ENCODE measurements at regions not wholly inside any gene's neighbourhood (a gene's known extent, or its start where the extent isn't known, plus 50 kb on each side); places are given as distances from the start of the nearest gene placed in this dataset.
"Not testable (repeated sequence)": the region's sequence is repeated elsewhere in the genome, so short reads cannot be mapped to it uniquely, and the experiment has no call there.

DNA sequence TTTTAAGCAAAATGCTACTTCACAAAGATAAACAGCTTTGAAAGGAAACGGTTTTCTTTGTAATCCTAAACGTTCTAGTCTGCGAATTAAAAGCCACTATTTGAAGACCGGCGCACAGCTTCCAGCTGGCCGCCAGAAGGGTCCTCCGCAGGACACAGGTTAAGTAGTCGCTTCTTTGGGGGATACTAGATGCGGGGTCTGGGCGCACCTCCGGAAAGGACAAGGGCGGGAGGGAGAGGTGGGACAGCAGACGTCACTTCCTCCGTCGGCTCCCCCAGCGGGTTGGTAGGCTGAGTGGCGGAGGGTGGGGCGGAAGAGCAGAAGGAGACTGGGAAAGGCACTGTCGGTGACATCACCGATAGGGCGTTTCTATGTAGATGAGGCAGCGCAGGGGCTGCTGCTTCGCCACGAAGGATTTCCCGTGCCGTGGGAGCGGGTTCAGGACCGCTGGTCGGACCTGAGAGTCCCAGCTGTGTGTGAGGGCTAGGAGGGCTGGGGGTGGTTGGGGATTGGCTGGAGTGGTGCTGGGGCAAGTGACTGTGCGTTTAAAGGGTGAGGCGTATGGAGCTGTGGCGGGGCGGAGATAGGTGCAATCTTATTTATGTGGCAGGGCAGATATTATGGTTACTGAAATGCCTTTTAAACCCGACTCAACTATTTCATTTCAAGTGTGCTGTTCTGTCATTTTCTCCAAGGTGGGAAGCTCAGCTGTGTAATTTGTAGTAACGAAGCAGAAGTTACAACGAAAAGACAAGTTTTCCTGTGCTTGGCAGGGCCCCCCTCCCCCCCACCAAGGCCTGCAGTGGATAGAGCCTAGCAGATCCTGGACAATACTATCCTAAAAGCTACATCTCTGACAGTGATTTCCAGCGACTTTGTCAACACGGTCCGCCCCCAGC is 158.3 kb upstream of the NOTCH2NLA start:
- H3K4me2 ChIP-seq (ENCODE audit: insufficient read depth, low read length): peak overlapping the region; percentile 70
- intact Hi-C loops (cut with micrococcal nuclease): not testable (repeated sequence)

GRCh38 chr1:146381196-146381595 is 152.4 kb upstream of the NOTCH2NLA start:
- H3K27me3 ChIP-seq (ENCODE audit: control insufficient read depth in 2 of 2, insufficient read depth in 2 of 2, low read length in 2 of 2); H3K4me1 ChIP-seq (ENCODE audit: control insufficient read depth, extremely low read depth, insufficient read depth, low read length); H3K9me3 ChIP-seq (replicated peaks; ENCODE audit: control insufficient read depth, insufficient read depth, low read length); CTCF ChIA-PET; H3K9ac ChIP-seq (replicated peaks; ENCODE audit: extremely low read depth, insufficient read depth, low read length); H3K9me1 ChIP-seq (replicated peaks; ENCODE audit: control insufficient read depth, extremely low read depth, insufficient read depth, low read length); H3K4me3 ChIP-seq (replicated peaks in 1 of 3; ENCODE audit: insufficient read depth in 1 of 3, low read depth in 1 of 3, low read length in 3 of 3); BruUV-seq (replicated peaks); dilution Hi-C loops (cut with MboI; ENCODE audit: extremely low pct_ligation_motif_present, low sequenced_read_pairs); H4K20me1 ChIP-seq (replicated peaks; ENCODE audit: control insufficient read depth, extremely low read depth, insufficient read depth, low read length); intact Hi-C loops (cut with micrococcal nuclease); H3K36me3 ChIP-seq (ENCODE audit: control insufficient read depth in 2 of 2, extremely low read depth in 1 of 2, insufficient read depth in 2 of 2, low read length in 2 of 2); POLR2A ChIA-PET; H3K4me2 ChIP-seq (ENCODE audit: insufficient read depth, low read length); DNase-seq (ENCODE audit: low read depth, low spot score); H3K27ac ChIP-seq (ENCODE audit: insufficient read depth, low read depth, low read length); FAIRE-seq; H3K79me2 ChIP-seq (ENCODE audit: control insufficient read depth, insufficient read depth, low read length); H2AFZ ChIP-seq (ENCODE audit: low read depth, low read length): not testable (repeated sequence)

More for the DNA sequence above, 158.3 kb upstream of the NOTCH2NLA start:
- dilution Hi-C loops (cut with MboI; ENCODE audit: extremely low pct_ligation_motif_present, low sequenced_read_pairs); H3K27me3 ChIP-seq (ENCODE audit: control insufficient read depth in 2 of 2, insufficient read depth in 2 of 2, low read length in 2 of 2); H3K9me3 ChIP-seq (replicated peaks; ENCODE audit: control insufficient read depth, insufficient read depth, low read length); H3K79me2 ChIP-seq (ENCODE audit: control insufficient read depth, insufficient read depth, low read length); H3K36me3 ChIP-seq (ENCODE audit: control insufficient read depth in 2 of 2, extremely low read depth in 1 of 2, insufficient read depth in 2 of 2, low read length in 2 of 2); H4K20me1 ChIP-seq (replicated peaks; ENCODE audit: control insufficient read depth, extremely low read depth, insufficient read depth, low read length); CTCF ChIA-PET; H3K9me1 ChIP-seq (replicated peaks; ENCODE audit: control insufficient read depth, extremely low read depth, insufficient read depth, low read length); H3K4me1 ChIP-seq (ENCODE audit: control insufficient read depth, extremely low read depth, insufficient read depth, low read length); FAIRE-seq: not testable (repeated sequence)
- peak overlapping the region; percentile 87 for H3K27ac ChIP-seq (ENCODE audit: insufficient read depth, low read depth, low read length)
- POLR2A ChIA-PET: interaction anchor here (0.6 to 1.1 kb wide), 6 partner anchors 10 to 1841 kb away, joined by 3 to 47 read pairs (median 6); no protein-coding TSS in a partner anchor
- H2AFZ ChIP-seq (ENCODE audit: low read depth, low read length): peak overlapping the region; percentile 6
- DNase-seq (ENCODE audit: low read depth, low spot score): peak; percentile 72
- H3K4me3 ChIP-seq (replicated peaks in 1 of 3; ENCODE audit: insufficient read depth in 1 of 3, low read depth in 1 of 3, low read length in 3 of 3): peak overlapping the region in 2 of 3 experiments; percentile 32 to 52
- BruUV-seq (replicated peaks): TSS peak; percentile 100
- peak; percentile 96 for TF ChIP-seq POLR2AphosphoS5 (IDR thresholded peaks at IDR 0.05; ENCODE audit: insufficient read depth, low read depth, low read length)
- TF ChIP-seq POLR2A (IDR thresholded peaks at IDR 0.05; ENCODE audit: low read depth, low read length): peak; percentile 97
- peak overlapping the region; percentile 57 for H3K9ac ChIP-seq (replicated peaks; ENCODE audit: extremely low read depth, insufficient read depth, low read length)
